IPS-20b (cell line): ENCODE measurements at regions not wholly inside any gene's neighbourhood (a gene's known extent, or its start where the extent isn't known, plus 50 kb on each side); places are given as distances from the start of the nearest gene placed in this dataset.
"Not testable (repeated sequence)": the region's sequence is repeated elsewhere in the genome, so short reads cannot be mapped to it uniquely, and the experiment has no call there.

ENCODE experiments used
- H3K27ac ChIP-seq: one replicate; pipeline ENCODE4 v1.5.1; 2013; ENCODE audit warnings: low read length
- H3K27me3 ChIP-seq: 2 replicates; pipeline ENCODE4 v1.6.1; 2013; ENCODE audit warnings: mild to moderate bottlenecking, low read length, inconsistent platforms; ENCODE audit not compliant: insufficient read depth
- H3K36me3 ChIP-seq: 2 replicates; pipeline ENCODE4 v1.6.1; 2013; ENCODE audit warnings: low read depth, mild to moderate bottlenecking, inconsistent platforms, low read length, moderate library complexity; ENCODE audit not compliant: insufficient read depth
- H3K4me1 ChIP-seq: 2 replicates; pipeline ENCODE4 v1.6.1; 2013; ENCODE audit warnings: mild to moderate bottlenecking, control low read depth, inconsistent platforms, low read length, moderate library complexity; ENCODE audit not compliant: insufficient read depth
- H3K4me3 ChIP-seq: 2 replicates; pipeline ENCODE4 v1.5.1; 2013; ENCODE audit warnings: mild to moderate bottlenecking, low read length, inconsistent platforms
- H3K9ac ChIP-seq: 2 replicates; pipeline ENCODE4 v1.6.1; 2013; ENCODE audit warnings: low read depth, mild to moderate bottlenecking, inconsistent platforms, low read length, moderate library complexity
- H3K9me3 ChIP-seq: 2 replicates; pipeline ENCODE4 v1.6.1; 2013; ENCODE audit warnings: mild to moderate bottlenecking, low read depth, low read length, inconsistent platforms; ENCODE audit not compliant: insufficient read depth

- peaks cover 82% of the 10 kb centered on the region for H3K27me3 ChIP-seq
- H3K4me3 ChIP-seq, result peak overlapping the region; percentile 55
- peaks cover 4% of the 10 kb centered on the region; the same call in 1 of the 2 replicates for H3K4me1 ChIP-seq
- 0 out of 2 replicates have a peak overlapping the region, but pooled peaks have one; percentile 3 for H3K9ac ChIP-seq
- no peaks in the 10 kb centered on the region for H3K9me3 ChIP-seq
- no peak overlapping the region for H3K27ac ChIP-seq
- H3K36me3 ChIP-seq, result no peaks in the 10 kb centered on the region
Measured at GRCh38 chr12:114501474-114501807, 95.5 kb upstream of the TBX5 start.

- peaks cover 83% of the 10 kb centered on the region for H3K27me3 ChIP-seq
- H3K4me3 ChIP-seq, result peak overlapping the region; percentile 55
- H3K4me1 ChIP-seq, result peaks cover 4% of the 10 kb centered on the region; the same call in 1 of the 2 replicates
- no peak overlapping the region for H3K27ac ChIP-seq
- no peaks in the 10 kb centered on the region for H3K9me3 ChIP-seq
- 0 out of 2 replicates have a peak overlapping the region, but pooled peaks have one; percentile 3 for H3K9ac ChIP-seq
- H3K36me3 ChIP-seq, result no peaks in the 10 kb centered on the region
Measured at GRCh38 chr12:114500775-114501473, 95.0 kb upstream of the TBX5 start.

- H3K9ac ChIP-seq, result no peak overlapping the region
- no peaks in the 10 kb centered on the region for H3K36me3 ChIP-seq
- H3K4me3 ChIP-seq, result no peak overlapping the region
- peaks cover 4% of the 10 kb centered on the region; the same call in 1 of the 2 replicates for H3K4me1 ChIP-seq
- peaks cover 81% of the 10 kb centered on the region for H3K27me3 ChIP-seq
- no peak overlapping the region for H3K27ac ChIP-seq
- H3K9me3 ChIP-seq, result no peaks in the 10 kb centered on the region
Measured at GRCh38 chr12:114500131-114500530, 94.2 kb upstream of the TBX5 start.

- H3K36me3 ChIP-seq, result no peaks in the 10 kb centered on the region
- H3K27ac ChIP-seq, result no peak overlapping the region
- H3K9me3 ChIP-seq, result no peaks in the 10 kb centered on the region
- no peak overlapping the region for H3K9ac ChIP-seq
- peaks cover 76% of the 10 kb centered on the region for H3K27me3 ChIP-seq
- H3K4me1 ChIP-seq, result peaks cover 4% of the 10 kb centered on the region; the same call in 1 of the 2 replicates
- no peak overlapping the region for H3K4me3 ChIP-seq
Measured at GRCh38 chr12:114499338-114499737, 93.4 kb upstream of the TBX5 start.

- peaks cover 59% of the 10 kb centered on the region for H3K27me3 ChIP-seq
- no peaks in the 10 kb centered on the region for H3K4me1 ChIP-seq
- H3K27ac ChIP-seq, result no peak overlapping the region
- no peak overlapping the region for H3K9ac ChIP-seq
- H3K36me3 ChIP-seq, result no peaks in the 10 kb centered on the region
- no peak overlapping the region for H3K4me3 ChIP-seq
- H3K9me3 ChIP-seq, result no peaks in the 10 kb centered on the region
Measured at GRCh38 chr12:114491916-114492315, 86.0 kb upstream of the TBX5 start.

GRCh38 chr12:114484822-114485459 lies 79.0 kb upstream of the TBX5 start:
- not testable (repeated sequence) for H3K9me3 ChIP-seq, H3K4me1 ChIP-seq, H3K27ac ChIP-seq, H3K4me3 ChIP-seq, H3K9ac ChIP-seq, H3K36me3 ChIP-seq
- H3K27me3 ChIP-seq, result peaks cover 60% of the 10 kb centered on the region

GRCh38 chr12:114483996-114484395 lies 78.1 kb upstream of the TBX5 start:
- Histone ChIP-seq H3K4me3 (no peak overlapping the region), H3K36me3 (no peaks in the 10 kb centered on the region), H3K4me1 (peaks cover 3% of the 10 kb centered on the region; the same call in 1 of the 2 replicates), H3K9ac (no peak overlapping the region), H3K9me3 (no peaks in the 10 kb centered on the region), H3K27me3 (peaks cover 68% of the 10 kb centered on the region), H3K27ac (no peak overlapping the region)

GRCh38 chr12:114481200-114481535 lies 75.2 kb upstream of the TBX5 start:
- no peak overlapping the region for H3K9ac ChIP-seq
- H3K9me3 ChIP-seq, result no peaks in the 10 kb centered on the region
- no peak overlapping the region for H3K27ac ChIP-seq
- peak overlapping the region; percentile 76 for H3K4me3 ChIP-seq
- H3K36me3 ChIP-seq, result no peaks in the 10 kb centered on the region
- peaks cover 77% of the 10 kb centered on the region for H3K27me3 ChIP-seq
- H3K4me1 ChIP-seq, result peaks cover 9% of the 10 kb centered on the region; the same call in 1 of the 2 replicates

GRCh38 chr12:114480337-114481199 lies 74.6 kb upstream of the TBX5 start:
- H3K9me3 ChIP-seq, result no peaks in the 10 kb centered on the region
- H3K9ac ChIP-seq, result no peak overlapping the region
- no peaks in the 10 kb centered on the region for H3K36me3 ChIP-seq
- no peak overlapping the region for H3K27ac ChIP-seq
- H3K4me3 ChIP-seq, result peak overlapping the region; percentile 76
- peaks cover 83% of the 10 kb centered on the region for H3K27me3 ChIP-seq
- peaks cover 9% of the 10 kb centered on the region; the same call in 1 of the 2 replicates for H3K4me1 ChIP-seq

- Histone ChIP-seq H3K27me3 (peaks cover 84% of the 10 kb centered on the region), H3K9ac (no peak overlapping the region), H3K9me3 (no peaks in the 10 kb centered on the region), H3K4me1 (peaks cover 9% of the 10 kb centered on the region; the same call in 1 of the 2 replicates), H3K27ac (no peak overlapping the region), H3K36me3 (no peaks in the 10 kb centered on the region), H3K4me3 (peak overlapping the region; percentile 76)
Measured at GRCh38 chr12:114479831-114480230, 73.9 kb upstream of the TBX5 start.

GRCh38 chr12:114478865-114479264 lies 72.9 kb upstream of the TBX5 start:
- H3K9ac ChIP-seq, result no peak overlapping the region
- no peak overlapping the region for H3K4me3 ChIP-seq
- no peaks in the 10 kb centered on the region for H3K9me3 ChIP-seq
- H3K27ac ChIP-seq, result no peak overlapping the region
- peaks cover 84% of the 10 kb centered on the region for H3K27me3 ChIP-seq
- peaks cover 9% of the 10 kb centered on the region; the same call in 1 of the 2 replicates for H3K4me1 ChIP-seq
- no peaks in the 10 kb centered on the region for H3K36me3 ChIP-seq
